IPS-18c (cell line): ENCODE measurements at regions not wholly inside any gene's neighbourhood (a gene's known extent, or its start where the extent isn't known, plus 50 kb on each side); places are given as distances from the start of the nearest gene placed in this dataset.

ENCODE experiments used
- H3K4me3 ChIP-seq: 2 replicates; pipeline ENCODE4 v1.7.0; 2013; ENCODE audit warnings: low read depth, mild to moderate bottlenecking, low read length, moderate library complexity; ENCODE audit not compliant: insufficient read depth
- H3K9me3 ChIP-seq: one replicate; pipeline ENCODE4 v1.6.1; 2013; ENCODE audit warnings: mild to moderate bottlenecking, low read length, moderate library complexity; ENCODE audit not compliant: control insufficient read depth, insufficient read depth

GRCh38 chr14:85752175-85752574 lies 222.2 kb downstream of the FLRT2 start:
- H3K9me3 ChIP-seq, result no peaks in the 10 kb centered on the region
- no peak overlapping the region for H3K4me3 ChIP-seq

- Histone ChIP-seq H3K9me3 (no peaks in the 10 kb centered on the region), H3K4me3 (no peak overlapping the region)
Observed at GRCh38 chr14:85744573-85744972, 214.6 kb downstream of the FLRT2 start.

- no peaks in the 10 kb centered on the region for H3K9me3 ChIP-seq
- no peak overlapping the region for H3K4me3 ChIP-seq
Observed at GRCh38 chr14:85732031-85732430, 202.1 kb downstream of the FLRT2 start.

- no peak overlapping the region for H3K4me3 ChIP-seq
- no peaks in the 10 kb centered on the region for H3K9me3 ChIP-seq
Observed at GRCh38 chr14:85731186-85731585, 201.2 kb downstream of the FLRT2 start.

- Histone ChIP-seq H3K9me3 (no peaks in the 10 kb centered on the region), H3K4me3 (no peak overlapping the region)
Observed at GRCh38 chr14:85728476-85729065, 198.6 kb downstream of the FLRT2 start.

GRCh38 chr14:85714069-85714468 lies 184.1 kb downstream of the FLRT2 start:
- H3K9me3 ChIP-seq, result no peaks in the 10 kb centered on the region
- no peak overlapping the region for H3K4me3 ChIP-seq

GRCh38 chr14:85711620-85712019 lies 181.7 kb downstream of the FLRT2 start:
- Histone ChIP-seq H3K9me3 (no peaks in the 10 kb centered on the region), H3K4me3 (no peak overlapping the region)
